Left lung (tissue), 4 donors: ENCODE measurements at regions not wholly inside any gene's neighbourhood (a gene's known extent, or its start where the extent isn't known, plus 50 kb on each side); places are given as distances from the start of the nearest gene placed in this dataset.
A peak's percentile ranks its signal among the peaks of the same experiment; 100 is the strongest.

Experiments used
- ATAC-seq: fragments of 200-7000 bp; cut with Tn5 transposase; one replicate; pipeline ENCODE4 v1.9.1; 2020; ENCODE audit warnings: moderate library complexity
- DNase-seq, 4 donors: peaks; one replicate each; pipeline ENCODE4 v3.0.0-alpha.2; 2013 to 2020
- H3K27ac ChIP-seq, 2 donors: fragments of 200-600 bp; sonication (generic) in 1 of 2; one replicate each; pipeline versions ENCODE4 v1.5.0 to v1.8.0; 2020 to 2021
- H3K27me3 ChIP-seq, 2 donors: fragments of 200-600 bp; sonication (generic) in 1 of 2; one replicate each; pipeline versions ENCODE4 v1.5.0 to v1.8.0; 2020 to 2021
- H3K36me3 ChIP-seq, 2 donors: fragments of 200-600 bp; sonication (generic) in 1 of 2; one replicate each; pipeline versions ENCODE4 v1.5.0 to v1.8.0; 2020 to 2021
- H3K4me1 ChIP-seq, 2 donors: fragments of 200-600 bp; one replicate each; pipeline ENCODE4 v1.8.0; 2021
- H3K4me3 ChIP-seq, 2 donors: fragments of 200-600 bp; sonication (generic) in 1 of 2; one replicate each; pipeline versions ENCODE4 v1.5.0 to v1.8.0; 2020 to 2021; ENCODE audit warnings: mild to moderate bottlenecking in 1 of 2
- H3K9me3 ChIP-seq, 2 donors: fragments of 200-600 bp; sonication (generic) in 1 of 2; one replicate each; pipeline versions ENCODE4 v1.5.0 to v1.8.0; 2020 to 2021
- CTCF ChIP-seq, 2 donors: fragments of 200-600 bp; sonication (generic) in 1 of 2; IDR thresholded peaks; one replicate each; pipeline versions ENCODE4 v1.5.0 to v1.8.0; 2021; ENCODE audit warnings: antibody characterized with exemption in 2 of 2
- intact Hi-C, 2 donors: fragments of 100-400 bp; cut with DNase I; formaldehyde crosslinking; loops; one replicate each; pipeline versions ENCODE4 v1.11.2 to v1.14.2; 2022
- donor health status: DM: no; HTN: yes; CAD: no.
- donor health status: DM: no; HTN: no; CAD: no.

- Histone ChIP-seq H3K4me1 (peaks cover 4 to 47% of the 10 kb centered on the region in 2 donors), H3K27ac (no peak overlapping the region), H3K9me3 (no peaks in the 10 kb centered on the region), H3K4me3 (no peak overlapping the region), H3K27me3 (no peaks in the 10 kb centered on the region), H3K36me3 (no peaks in the 10 kb centered on the region)
- no peak for TF ChIP-seq CTCF (IDR thresholded peaks at IDR 0.05)
- ATAC-seq (no peak), DNase-seq (peak in 1 of 4 donors; percentile 41)
- intact Hi-C loops = no loop called here
Observed at GRCh38 chr12:46456356-46457334, 84.1 kb upstream of the SLC38A2 start.

- no peaks in the 10 kb centered on the region for H3K27me3 ChIP-seq
- H3K36me3 ChIP-seq = no peaks in the 10 kb centered on the region
- DNase-seq (no peak), ATAC-seq (peak; percentile 67)
- TF ChIP-seq CTCF (IDR thresholded peaks at IDR 0.05) = no peak
- no peak overlapping the region for H3K4me3 ChIP-seq
- H3K9me3 ChIP-seq = no peaks in the 10 kb centered on the region
- intact Hi-C loops = no loop called here
- peaks cover 4 to 48% of the 10 kb centered on the region in 2 donors for H3K4me1 ChIP-seq
- peak overlapping the region in 1 of 2 donors; percentile 18 for H3K27ac ChIP-seq
Observed at GRCh38 chr12:46455648-46456352, 83.2 kb upstream of the SLC38A2 start.

- no peak for ATAC-seq
Observed at GRCh38 chr12:46454981-46455380, 82.4 kb upstream of the SLC38A2 start.

GRCh38 chr12:46453428-46453827 is 80.9 kb upstream of the SLC38A2 start:
- Histone ChIP-seq H3K9me3 (no peaks in the 10 kb centered on the region), H3K36me3 (no peaks in the 10 kb centered on the region), H3K4me3 (no peak overlapping the region), H3K4me1 (peaks cover 4 to 34% of the 10 kb centered on the region in 2 donors), H3K27ac (no peak overlapping the region), H3K27me3 (no peaks in the 10 kb centered on the region)
- no peak for TF ChIP-seq CTCF (IDR thresholded peaks at IDR 0.05)
- intact Hi-C loops = no loop called here
- ATAC-seq (no peak), DNase-seq (no peak)

More at GRCh38 chr12:46454981-46455380, 82.4 kb upstream of the SLC38A2 start:
- no peak for DNase-seq
- no peak for TF ChIP-seq CTCF (IDR thresholded peaks at IDR 0.05)
- Histone ChIP-seq H3K9me3 (no peaks in the 10 kb centered on the region), H3K36me3 (no peaks in the 10 kb centered on the region), H3K27me3 (no peaks in the 10 kb centered on the region), H3K4me1 (peaks cover 7 to 48% of the 10 kb centered on the region in 2 donors), H3K4me3 (no peak overlapping the region), H3K27ac (no peak overlapping the region)
- intact Hi-C loops = no loop called here

GRCh38 chr12:46452776-46453175 is 80.2 kb upstream of the SLC38A2 start:
- Histone ChIP-seq H3K4me1 (peaks cover 4 to 30% of the 10 kb centered on the region in 2 donors), H3K27me3 (no peaks in the 10 kb centered on the region), H3K36me3 (no peaks in the 10 kb centered on the region), H3K9me3 (no peaks in the 10 kb centered on the region), H3K4me3 (no peak overlapping the region), H3K27ac (no peak overlapping the region)
- intact Hi-C loops = no loop called here
- DNase-seq = no peak
- no peak for ATAC-seq
- TF ChIP-seq CTCF (IDR thresholded peaks at IDR 0.05) = no peak
